C4-2B (cell line): ENCODE measurements at regions not wholly inside any gene's neighbourhood (a gene's known extent, or its start where the extent isn't known, plus 50 kb on each side); places are given as distances from the start of the nearest gene placed in this dataset.

ENCODE experiments used
- CTCF ChIP-seq: fragments of 450-650 bp; conservative IDR thresholded peaks from 2 replicates; pipeline ENCODE4 v1.5.1; 2017; ENCODE audit warnings: mild to moderate bottlenecking
- ZFX ChIP-seq: fragments of 450-650 bp; IDR thresholded peaks from 2 replicates; pipeline ENCODE4 v1.6.1; 2017

GRCh38 chr3:31173118-31173718 is 278.8 kb upstream of the GADL1 start:
- TF ChIP-seq CTCF = no peak
- TF ChIP-seq ZFX = no peak
